ENCODE measurements at regions not wholly inside any gene's neighbourhood (a gene's known extent, or its start where the extent isn't known, plus 50 kb on each side); places are given as distances from the start of the nearest gene placed in this dataset.

DNA sequence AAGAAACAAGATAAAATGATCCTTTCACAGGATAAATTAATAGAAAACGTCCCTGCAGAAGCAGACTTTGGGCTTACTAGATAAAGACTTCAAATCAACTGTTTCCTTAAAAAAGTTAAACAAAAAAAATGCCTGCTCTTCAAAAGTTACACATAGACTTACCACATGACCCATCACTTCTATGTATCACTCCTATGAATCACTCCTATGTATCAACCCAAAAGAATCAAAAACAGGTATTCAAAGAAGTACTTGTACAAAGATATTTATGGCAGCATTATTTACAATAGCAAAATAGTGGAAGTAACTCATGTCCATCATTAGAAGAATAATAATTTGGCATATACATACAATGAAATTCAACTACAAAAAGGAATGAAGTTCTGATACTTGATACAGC, 56.3 kb upstream of the PRDM9 start:
- no peak overlapping the region for H3K9ac ChIP-seq (ENCODE audit: insufficient read depth in 1 of 2, low read length in 2 of 2)
- WGBS, 2 donors: 36 to 55% methylated on average over 1 of the region's 1 CpG
- no peak overlapping the region for H3K27ac ChIP-seq (ENCODE audit: low read depth in 1 of 2, low read length in 1 of 2)
- H3K4me3 ChIP-seq: no peak overlapping the region
- DNase-seq (no peak), ATAC-seq (ENCODE audit: insufficient read depth, low FRiP score) (no peak)
- H3K36me3 ChIP-seq (ENCODE audit: control insufficient read depth in 4 of 4, insufficient read depth in 4 of 4, low read length in 4 of 4): no peaks in the 10 kb centered on the region
- H3K4me1 ChIP-seq (ENCODE audit: control insufficient read depth in 5 of 5, insufficient read depth in 5 of 5, low read length in 5 of 5): peaks cover 0 to 12% (median 0%) of the 10 kb centered on the region in 5 donors
- H3K9me3 ChIP-seq (ENCODE audit: control insufficient read depth in 4 of 4, insufficient read depth in 3 of 4, low read length in 3 of 4): no peaks in the 10 kb centered on the region
- H3K27me3 ChIP-seq (ENCODE audit: control insufficient read depth in 3 of 3, insufficient read depth in 3 of 3, low read length in 2 of 3): no peaks in the 10 kb centered on the region
- TF ChIP-seq, protein P1, sequence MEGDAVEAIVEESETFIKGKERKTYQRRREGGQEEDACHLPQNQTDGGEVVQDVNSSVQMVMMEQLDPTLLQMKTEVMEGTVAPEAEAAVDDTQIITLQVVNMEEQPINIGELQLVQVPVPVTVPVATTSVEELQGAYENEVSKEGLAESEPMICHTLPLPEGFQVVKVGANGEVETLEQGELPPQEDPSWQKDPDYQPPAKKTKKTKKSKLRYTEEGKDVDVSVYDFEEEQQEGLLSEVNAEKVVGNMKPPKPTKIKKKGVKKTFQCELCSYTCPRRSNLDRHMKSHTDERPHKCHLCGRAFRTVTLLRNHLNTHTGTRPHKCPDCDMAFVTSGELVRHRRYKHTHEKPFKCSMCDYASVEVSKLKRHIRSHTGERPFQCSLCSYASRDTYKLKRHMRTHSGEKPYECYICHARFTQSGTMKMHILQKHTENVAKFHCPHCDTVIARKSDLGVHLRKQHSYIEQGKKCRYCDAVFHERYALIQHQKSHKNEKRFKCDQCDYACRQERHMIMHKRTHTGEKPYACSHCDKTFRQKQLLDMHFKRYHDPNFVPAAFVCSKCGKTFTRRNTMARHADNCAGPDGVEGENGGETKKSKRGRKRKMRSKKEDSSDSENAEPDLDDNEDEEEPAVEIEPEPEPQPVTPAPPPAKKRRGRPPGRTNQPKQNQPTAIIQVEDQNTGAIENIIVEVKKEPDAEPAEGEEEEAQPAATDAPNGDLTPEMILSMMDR (IDR thresholded peaks at IDR 0.05; ENCODE audit: control extremely low read depth, extremely low read depth): no peak

DNA sequence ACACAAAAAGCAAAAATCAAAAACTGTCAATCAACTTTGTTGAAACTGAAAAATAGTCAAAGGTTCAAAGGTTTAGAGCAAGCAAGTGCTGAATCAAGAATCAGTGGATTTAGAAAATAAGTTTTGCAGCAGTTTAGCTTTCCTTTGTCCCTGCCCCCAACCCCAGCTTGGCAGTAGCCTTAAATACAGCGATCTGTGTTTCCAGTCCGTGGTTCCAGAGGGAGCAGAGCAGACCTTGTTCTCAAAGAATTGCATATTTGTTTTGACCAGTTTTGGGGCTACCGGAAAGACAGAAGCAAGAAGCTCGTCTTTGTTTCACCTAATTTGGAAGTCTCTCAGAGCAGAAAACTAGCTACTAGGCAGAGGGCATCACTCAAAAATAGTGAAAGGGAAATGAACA, 57.2 kb upstream of the PRDM9 start:
- TF ChIP-seq, protein P1 (IDR thresholded peaks at IDR 0.05; ENCODE audit: control extremely low read depth, extremely low read depth): no peak
- no peaks in the 10 kb centered on the region for H3K9me3 ChIP-seq (ENCODE audit: control insufficient read depth in 4 of 4, insufficient read depth in 3 of 4, low read length in 3 of 4)
- no peaks in the 10 kb centered on the region for H3K36me3 ChIP-seq (ENCODE audit: control insufficient read depth in 4 of 4, insufficient read depth in 4 of 4, low read length in 4 of 4)
- no peak overlapping the region for H3K4me3 ChIP-seq
- ATAC-seq (ENCODE audit: insufficient read depth, low FRiP score) (no peak), DNase-seq (peak in 2 of 3 donors; percentile 32 to 40)
- H3K9ac ChIP-seq (ENCODE audit: insufficient read depth in 1 of 2, low read length in 2 of 2): no peak overlapping the region
- no peak overlapping the region for H3K27ac ChIP-seq (ENCODE audit: low read depth in 1 of 2, low read length in 1 of 2)
- 75 to 78% methylated on average over 4 of the region's 4 CpGs for WGBS, 2 donors
- H3K27me3 ChIP-seq (ENCODE audit: control insufficient read depth in 3 of 3, insufficient read depth in 3 of 3, low read length in 2 of 3): no peaks in the 10 kb centered on the region
- peaks cover 0 to 19% (median 0%) of the 10 kb centered on the region in 5 donors for H3K4me1 ChIP-seq (ENCODE audit: control insufficient read depth in 5 of 5, insufficient read depth in 5 of 5, low read length in 5 of 5)

DNA sequence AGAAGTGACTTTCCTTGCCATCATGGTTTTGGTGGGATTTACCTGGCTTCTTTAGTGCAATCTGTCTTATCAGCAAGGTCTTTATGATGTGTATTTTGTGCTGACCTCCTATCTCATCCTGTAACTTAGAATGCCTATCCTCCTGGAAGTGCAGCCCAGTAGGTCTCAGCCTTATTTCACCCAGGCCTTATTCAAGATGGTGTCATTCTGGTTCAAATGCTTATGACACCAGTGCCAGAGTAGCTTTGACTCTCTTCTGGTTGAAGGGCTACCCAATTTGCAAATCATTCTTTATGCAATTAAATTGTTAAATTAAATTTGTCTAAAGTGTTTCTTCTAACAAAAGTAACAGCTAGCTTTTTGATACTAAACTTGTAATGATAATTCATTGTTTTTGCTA, 58.8 kb upstream of the PRDM9 start:
- DNase-seq: no peak

DNA sequence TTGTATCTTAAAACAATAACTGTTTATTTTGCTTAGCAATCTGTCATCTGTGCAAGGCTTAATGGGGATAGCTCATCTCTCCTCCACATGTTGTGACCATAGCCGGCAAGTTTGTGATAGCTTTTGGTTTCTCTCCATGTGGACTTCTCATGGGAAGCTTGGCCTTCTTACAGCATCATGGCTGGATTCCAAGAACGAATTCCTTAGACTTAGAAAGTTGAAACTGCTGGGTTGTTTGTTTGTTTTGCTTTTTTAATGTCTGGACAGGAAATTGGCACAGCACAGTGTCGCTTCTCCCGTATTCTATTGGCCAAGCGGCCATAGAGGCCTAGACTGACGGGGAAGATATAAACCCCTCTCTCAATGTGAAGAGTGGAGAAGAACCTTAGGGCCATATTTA, 61.0 kb upstream of the PRDM9 start:
- H3K9ac ChIP-seq (ENCODE audit: insufficient read depth in 1 of 2, low read length in 2 of 2): no peak overlapping the region
- no peak overlapping the region for H3K27ac ChIP-seq (ENCODE audit: low read depth in 1 of 2, low read length in 1 of 2)
- no peak overlapping the region for H3K4me3 ChIP-seq
- ATAC-seq (ENCODE audit: insufficient read depth, low FRiP score): no peak
- 61 to 69% methylated on average over 6 of the region's 6 CpGs for WGBS, 2 donors
- TF ChIP-seq, protein P1 (IDR thresholded peaks at IDR 0.05; ENCODE audit: control extremely low read depth, extremely low read depth): no peak
- DNase-seq: peak; percentile 75 to 97 (median 95)
- H3K4me1 ChIP-seq (ENCODE audit: control insufficient read depth in 5 of 5, insufficient read depth in 5 of 5, low read length in 5 of 5): peaks cover 0 to 19% (median 0%) of the 10 kb centered on the region in 5 donors
- no peaks in the 10 kb centered on the region for H3K9me3 ChIP-seq (ENCODE audit: control insufficient read depth in 4 of 4, insufficient read depth in 3 of 4, low read length in 3 of 4)
- H3K27me3 ChIP-seq (ENCODE audit: control insufficient read depth in 3 of 3, insufficient read depth in 3 of 3, low read length in 2 of 3): no peaks in the 10 kb centered on the region
- no peaks in the 10 kb centered on the region for H3K36me3 ChIP-seq (ENCODE audit: control insufficient read depth in 4 of 4, insufficient read depth in 4 of 4, low read length in 4 of 4)

More for the DNA sequence above, 58.8 kb upstream of the PRDM9 start:
- Histone ChIP-seq H3K27me3 (ENCODE audit: control insufficient read depth in 3 of 3, insufficient read depth in 3 of 3, low read length in 2 of 3) (no peaks in the 10 kb centered on the region), H3K27ac (ENCODE audit: low read depth in 1 of 2, low read length in 1 of 2) (no peak overlapping the region), H3K4me3 (no peak overlapping the region), H3K9me3 (ENCODE audit: control insufficient read depth in 4 of 4, insufficient read depth in 3 of 4, low read length in 3 of 4) (no peaks in the 10 kb centered on the region), H3K9ac (ENCODE audit: insufficient read depth in 1 of 2, low read length in 2 of 2) (no peak overlapping the region), H3K4me1 (ENCODE audit: control insufficient read depth in 5 of 5, insufficient read depth in 5 of 5, low read length in 5 of 5) (peaks cover 0 to 19% (median 0%) of the 10 kb centered on the region in 5 donors), H3K36me3 (ENCODE audit: control insufficient read depth in 4 of 4, insufficient read depth in 4 of 4, low read length in 4 of 4) (no peaks in the 10 kb centered on the region)
- no peak for ATAC-seq (ENCODE audit: insufficient read depth, low FRiP score)
- TF ChIP-seq, protein P1 (IDR thresholded peaks at IDR 0.05; ENCODE audit: control extremely low read depth, extremely low read depth): no peak

Data from lung (tissue), 11 donors.